ENCODE measurements at regions not wholly inside any gene's neighbourhood (a gene's known extent, or its start where the extent isn't known, plus 50 kb on each side); places are given as distances from the start of the nearest gene placed in this dataset.

- DNase-seq = no peak
- Histone ChIP-seq H3K9me3 (ENCODE audit: control insufficient read depth in 2 of 3, insufficient read depth in 1 of 3, low read length in 3 of 3) (no peaks in the 10 kb centered on the region), H3K36me3 (ENCODE audit: control insufficient read depth in 2 of 3, insufficient read depth in 3 of 3, low read length in 3 of 3) (no peaks in the 10 kb centered on the region), H3K27ac (ENCODE audit: low read depth in 2 of 2, low read length in 2 of 2) (no peak overlapping the region), H3K4me3 (ENCODE audit: low read length in 3 of 3) (no peak overlapping the region), H3K9ac (ENCODE audit: low read length in 3 of 3) (no peak overlapping the region), H3K4me1 (ENCODE audit: control insufficient read depth in 2 of 3, insufficient read depth in 2 of 3, low read depth in 1 of 3, low read length in 3 of 3) (no peaks in the 10 kb centered on the region), H3K27me3 (ENCODE audit: control insufficient read depth, insufficient read depth, low read length) (no peaks in the 10 kb centered on the region)
- no peak for FAIRE-seq
- TF ChIP-seq CTCF (IDR thresholded peaks at IDR 0.05; ENCODE audit: borderline replicate concordance, extremely low read depth, insufficient read depth) = no peak
- intact Hi-C loops (cut with DNase I) = no loop called here
Observed at GRCh38 chr18:29083545-29083944, 906.6 kb upstream of the CDH2 start.

- Histone ChIP-seq H3K4me3 (ENCODE audit: low read length in 3 of 3) (no peak overlapping the region), H3K27me3 (ENCODE audit: control insufficient read depth, insufficient read depth, low read length) (no peaks in the 10 kb centered on the region), H3K4me1 (ENCODE audit: control insufficient read depth in 2 of 3, insufficient read depth in 2 of 3, low read depth in 1 of 3, low read length in 3 of 3) (no peaks in the 10 kb centered on the region), H3K9ac (ENCODE audit: low read length in 3 of 3) (no peak overlapping the region), H3K27ac (ENCODE audit: low read depth in 2 of 2, low read length in 2 of 2) (no peak overlapping the region), H3K36me3 (ENCODE audit: control insufficient read depth in 2 of 3, insufficient read depth in 3 of 3, low read length in 3 of 3) (no peaks in the 10 kb centered on the region), H3K9me3 (ENCODE audit: control insufficient read depth in 2 of 3, insufficient read depth in 1 of 3, low read length in 3 of 3) (no peaks in the 10 kb centered on the region)
- intact Hi-C loops (cut with DNase I) = no loop called here
- no peak for TF ChIP-seq CTCF (IDR thresholded peaks at IDR 0.05; ENCODE audit: borderline replicate concordance, extremely low read depth, insufficient read depth)
- FAIRE-seq = no peak
- no peak for DNase-seq
Observed at GRCh38 chr18:29080946-29081345, 904.0 kb upstream of the CDH2 start.

DNA sequence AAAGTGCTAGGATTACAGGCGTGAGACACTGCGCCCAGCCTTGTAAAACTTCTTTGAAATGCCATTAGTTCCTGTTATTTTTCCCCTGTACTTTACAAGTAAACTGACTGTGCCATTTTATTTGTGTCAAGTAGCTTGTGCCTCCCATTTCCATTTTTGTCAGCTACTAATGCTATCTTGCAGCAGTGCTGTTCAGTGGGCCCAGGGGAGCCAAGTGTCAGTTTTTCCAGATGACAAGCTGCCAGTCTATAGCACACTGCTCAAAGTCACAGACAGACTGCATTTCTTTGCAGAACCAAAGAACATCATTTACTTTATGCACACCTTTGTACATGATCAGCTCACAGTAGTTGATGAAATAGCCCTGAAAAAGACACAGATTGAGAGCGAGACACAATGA lies 901.3 kb upstream of the CDH2 start:
- H3K9me3 ChIP-seq (ENCODE audit: control insufficient read depth in 2 of 3, insufficient read depth in 1 of 3, low read length in 3 of 3) = no peaks in the 10 kb centered on the region
- FAIRE-seq (no peak), DNase-seq (no peak)
- no peak for TF ChIP-seq CTCF (IDR thresholded peaks at IDR 0.05; ENCODE audit: borderline replicate concordance, extremely low read depth, insufficient read depth)
- H3K4me1 ChIP-seq (ENCODE audit: control insufficient read depth in 2 of 3, insufficient read depth in 2 of 3, low read depth in 1 of 3, low read length in 3 of 3) = no peaks in the 10 kb centered on the region
- intact Hi-C loops (cut with DNase I) = no loop called here
- no peaks in the 10 kb centered on the region for H3K36me3 ChIP-seq (ENCODE audit: control insufficient read depth in 2 of 3, insufficient read depth in 3 of 3, low read length in 3 of 3)
- H3K27me3 ChIP-seq (ENCODE audit: control insufficient read depth, insufficient read depth, low read length) = no peaks in the 10 kb centered on the region
- no peak overlapping the region for H3K4me3 ChIP-seq (ENCODE audit: low read length in 3 of 3)
- no peak overlapping the region for H3K27ac ChIP-seq (ENCODE audit: low read depth in 2 of 2, low read length in 2 of 2)
- H3K9ac ChIP-seq (ENCODE audit: low read length in 3 of 3) = no peak overlapping the region

DNA sequence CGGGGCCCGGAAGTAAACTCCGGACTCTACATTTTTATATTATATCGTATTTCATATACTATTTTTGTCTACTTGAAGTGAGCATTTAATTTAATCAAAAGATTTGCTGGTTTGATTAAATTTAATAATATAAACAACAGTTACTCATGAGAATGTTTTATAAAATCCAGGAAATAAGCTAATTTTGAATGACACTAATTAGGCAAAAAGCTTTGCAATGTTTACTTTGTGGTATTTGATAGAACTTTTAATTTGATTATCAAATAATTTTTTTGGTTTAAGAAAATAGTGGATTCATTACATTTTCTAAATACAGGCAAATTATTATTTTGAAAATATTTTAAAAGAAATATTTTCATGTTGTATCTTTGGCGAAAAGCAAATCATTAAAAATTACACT lies 900.4 kb upstream of the CDH2 start:
- no peak for TF ChIP-seq CTCF (IDR thresholded peaks at IDR 0.05; ENCODE audit: borderline replicate concordance, extremely low read depth, insufficient read depth)
- Histone ChIP-seq H3K4me3 (ENCODE audit: low read length in 3 of 3) (no peak overlapping the region), H3K36me3 (ENCODE audit: control insufficient read depth in 2 of 3, insufficient read depth in 3 of 3, low read length in 3 of 3) (no peaks in the 10 kb centered on the region), H3K27ac (ENCODE audit: low read depth in 2 of 2, low read length in 2 of 2) (no peak overlapping the region), H3K4me1 (ENCODE audit: control insufficient read depth in 2 of 3, insufficient read depth in 2 of 3, low read depth in 1 of 3, low read length in 3 of 3) (no peaks in the 10 kb centered on the region), H3K9me3 (ENCODE audit: control insufficient read depth in 2 of 3, insufficient read depth in 1 of 3, low read length in 3 of 3) (no peaks in the 10 kb centered on the region), H3K9ac (ENCODE audit: low read length in 3 of 3) (no peak overlapping the region), H3K27me3 (ENCODE audit: control insufficient read depth, insufficient read depth, low read length) (no peaks in the 10 kb centered on the region)
- peak; percentile 39 for FAIRE-seq
- no peak for DNase-seq
- intact Hi-C loops (cut with DNase I) = no loop called here
